ENCODE measurements at regions not wholly inside any gene's neighbourhood (a gene's known extent, or its start where the extent isn't known, plus 50 kb on each side); places are given as distances from the start of the nearest gene placed in this dataset.

- ChIA-PET CTCF (no interaction called here), POLR2A (no interaction called here)
- Mint-ChIP-seq H3K27me3 (no peaks in the 10 kb centered on the region), H3K4me1 (ENCODE audit: low read depth) (no peaks in the 10 kb centered on the region), H3K4me3 (no peak overlapping the region), H3K27ac (no peak overlapping the region), H3K36me3 (ENCODE audit: low read depth) (no peaks in the 10 kb centered on the region), H3K9me3 (peaks cover 9% of the 10 kb centered on the region)
- no peak for TF ChIP-seq CTCF (IDR thresholded peaks at IDR 0.05)
- intact Hi-C loops (cut with micrococcal nuclease), result no loop called here
- ATAC-seq, result no peak
- DNase-seq, result no peak
Measured at GRCh38 chr13:31503626-31504025, 235.7 kb upstream of the RXFP2 start.

- Mint-ChIP-seq H3K36me3 (ENCODE audit: low read depth) (no peaks in the 10 kb centered on the region), H3K27ac (no peak overlapping the region), H3K27me3 (no peaks in the 10 kb centered on the region), H3K9me3 (peaks cover 1% of the 10 kb centered on the region), H3K4me1 (ENCODE audit: low read depth) (no peaks in the 10 kb centered on the region), H3K4me3 (no peak overlapping the region)
- no peak for ATAC-seq
- TF ChIP-seq CTCF (IDR thresholded peaks at IDR 0.05), result no peak
- no peak for DNase-seq
- intact Hi-C loops (cut with micrococcal nuclease), result no loop called here
- POLR2A ChIA-PET, result no interaction called here
- CTCF ChIA-PET, result no interaction called here
Measured at GRCh38 chr13:31504918-31505317, 234.4 kb upstream of the RXFP2 start.

- intact Hi-C loops (cut with micrococcal nuclease), result no loop called here
- ChIA-PET POLR2A (no interaction called here), CTCF (no interaction called here)
- Mint-ChIP-seq H3K4me1 (ENCODE audit: low read depth) (no peaks in the 10 kb centered on the region), H3K9me3 (no peaks in the 10 kb centered on the region), H3K27ac (no peak overlapping the region), H3K27me3 (peaks cover 4% of the 10 kb centered on the region), H3K36me3 (ENCODE audit: low read depth) (no peaks in the 10 kb centered on the region), H3K4me3 (no peak overlapping the region)
- DNase-seq (no peak), ATAC-seq (no peak)
- no peak for TF ChIP-seq CTCF (IDR thresholded peaks at IDR 0.05)
Measured at GRCh38 chr13:31512331-31512730, 227.0 kb upstream of the RXFP2 start.

- ChIA-PET CTCF (interaction anchor here (0.6 kb wide), 1 partner anchor 26 kb away, joined by 3 read pairs; no protein-coding TSS in a partner anchor), POLR2A (no interaction called here)
- no peaks in the 10 kb centered on the region for H3K4me1 Mint-ChIP-seq (ENCODE audit: low read depth)
- no peak for TF ChIP-seq CTCF (IDR thresholded peaks at IDR 0.05)
- H3K27me3 Mint-ChIP-seq, result peaks cover 4% of the 10 kb centered on the region
- no peaks in the 10 kb centered on the region for H3K9me3 Mint-ChIP-seq
- ATAC-seq, result no peak
- H3K36me3 Mint-ChIP-seq (ENCODE audit: low read depth), result no peaks in the 10 kb centered on the region
- no peak overlapping the region for H3K27ac Mint-ChIP-seq
- no peak for DNase-seq
- no peak overlapping the region for H3K4me3 Mint-ChIP-seq
- intact Hi-C loops (cut with micrococcal nuclease), result no loop called here
Measured at GRCh38 chr13:31514932-31515331, 224.4 kb upstream of the RXFP2 start.

GRCh38 chr13:31515427-31515826, 223.9 kb upstream of the RXFP2 start:
- peaks cover 4% of the 10 kb centered on the region for H3K27me3 Mint-ChIP-seq
- DNase-seq (no peak), ATAC-seq (no peak)
- H3K4me1 Mint-ChIP-seq (ENCODE audit: low read depth), result no peaks in the 10 kb centered on the region
- H3K9me3 Mint-ChIP-seq, result no peaks in the 10 kb centered on the region
- no peaks in the 10 kb centered on the region for H3K36me3 Mint-ChIP-seq (ENCODE audit: low read depth)
- intact Hi-C loops (cut with micrococcal nuclease), result no loop called here
- POLR2A ChIA-PET, result no interaction called here
- TF ChIP-seq CTCF (IDR thresholded peaks at IDR 0.05), result no peak
- CTCF ChIA-PET, result interaction anchor here (0.6 kb wide), 1 partner anchor 26 kb away, joined by 3 read pairs; no protein-coding TSS in a partner anchor
- no peak overlapping the region for H3K27ac Mint-ChIP-seq
- H3K4me3 Mint-ChIP-seq, result no peak overlapping the region

Measured in activated CD8-positive, alpha-beta T cell treated with anti-CD3 and anti-CD28 coated beads for 36 hours (primary cell).